ENCODE measurements at regions not wholly inside any gene's neighbourhood (a gene's known extent, or its start where the extent isn't known, plus 50 kb on each side); places are given as distances from the start of the nearest gene placed in this dataset.

DNA sequence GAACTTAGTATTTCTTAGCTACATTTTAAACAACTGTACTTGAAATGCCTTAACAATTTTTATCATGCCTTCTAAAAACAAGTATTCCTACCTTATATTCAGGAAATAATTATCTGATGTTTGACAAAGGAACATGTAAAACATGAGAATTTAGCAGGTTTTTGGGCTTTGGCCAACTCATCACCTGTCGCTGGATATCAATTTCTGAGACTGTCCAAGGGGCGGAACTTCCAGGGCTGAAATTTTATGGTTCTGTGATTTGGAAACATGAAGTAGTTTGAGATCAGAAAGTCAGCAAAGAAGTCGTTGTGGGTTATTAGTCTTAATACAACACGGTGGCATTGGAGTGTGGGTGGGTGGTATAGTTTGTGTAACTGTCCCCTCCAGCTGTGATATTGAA lies 282.2 kb upstream of the LRRN1 start:
- H3K4me1 Mint-ChIP-seq, result no peaks in the 10 kb centered on the region
- DNase-seq, result no peak
- H3K27ac Mint-ChIP-seq, result no peak overlapping the region
- no peaks in the 10 kb centered on the region for H3K9me3 Mint-ChIP-seq
- H3K4me3 Mint-ChIP-seq, result no peak overlapping the region
- H3K27me3 Mint-ChIP-seq, result no peaks in the 10 kb centered on the region
- no peaks in the 10 kb centered on the region for H3K36me3 Mint-ChIP-seq

DNA sequence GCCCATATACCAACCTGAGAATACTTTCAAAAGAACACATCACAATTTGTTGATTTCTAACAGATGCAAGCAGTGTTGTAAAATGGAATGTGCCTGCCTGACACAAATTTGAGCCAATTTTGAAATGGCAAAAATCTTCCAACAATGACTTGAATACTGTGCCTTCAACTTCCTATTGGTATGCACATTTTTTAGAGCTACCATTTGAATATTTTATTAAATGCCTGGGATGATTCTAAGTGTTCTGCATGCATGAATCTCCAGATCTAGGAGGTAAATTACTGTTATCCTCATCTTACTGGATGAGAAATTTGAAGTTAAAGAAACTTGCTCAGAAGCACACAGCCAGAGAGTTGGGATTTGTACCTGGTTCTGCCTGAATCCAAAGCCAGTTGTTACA lies 282.8 kb upstream of the LRRN1 start:
- Mint-ChIP-seq H3K27me3 (no peaks in the 10 kb centered on the region), H3K27ac (no peak overlapping the region), H3K4me3 (no peak overlapping the region), H3K36me3 (no peaks in the 10 kb centered on the region), H3K4me1 (no peaks in the 10 kb centered on the region), H3K9me3 (no peaks in the 10 kb centered on the region)
- DNase-seq, result no peak

DNA sequence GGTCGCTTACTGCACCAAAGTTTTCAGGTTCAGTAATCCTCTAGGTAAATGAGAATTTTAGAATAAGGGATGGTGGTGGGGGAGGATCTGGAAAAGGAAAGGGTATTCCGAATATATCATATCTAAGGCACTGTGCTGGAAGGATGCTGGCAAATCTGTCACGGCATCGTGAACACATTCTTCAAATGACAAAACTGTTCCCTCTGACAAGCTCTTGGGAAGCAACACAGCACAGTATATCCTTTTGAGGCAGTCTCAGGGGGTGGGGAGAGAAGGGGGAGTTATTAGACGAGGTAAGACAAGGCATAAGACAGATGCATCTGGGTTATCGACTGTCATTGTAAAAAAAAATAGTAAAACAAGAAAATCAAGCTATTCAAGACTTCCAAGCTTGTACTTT lies 289.6 kb upstream of the LRRN1 start:
- no peak for DNase-seq
- Mint-ChIP-seq H3K4me3 (no peak overlapping the region), H3K9me3 (no peaks in the 10 kb centered on the region), H3K4me1 (no peaks in the 10 kb centered on the region), H3K27ac (no peak overlapping the region), H3K36me3 (no peaks in the 10 kb centered on the region), H3K27me3 (no peaks in the 10 kb centered on the region)

DNA sequence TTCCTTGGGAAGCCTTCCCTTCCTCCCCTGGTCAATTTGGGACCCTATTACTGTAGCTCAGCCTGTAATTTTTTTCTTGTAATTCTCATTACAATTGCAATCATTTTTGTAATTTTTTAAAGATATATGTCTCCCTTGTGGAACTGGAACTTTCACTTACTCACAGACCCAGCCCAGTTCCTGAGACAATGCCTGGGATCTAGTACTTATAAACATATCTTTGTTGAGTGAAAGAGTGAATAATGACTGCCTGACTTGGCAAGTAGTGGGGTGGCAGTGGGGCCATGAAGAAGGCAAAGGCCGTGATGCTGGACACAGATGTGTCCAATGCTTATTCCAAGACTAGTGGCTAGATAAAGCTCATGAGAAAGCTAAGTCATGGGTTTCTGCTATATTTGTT lies 294.5 kb upstream of the LRRN1 start:
- H3K4me1 Mint-ChIP-seq, result no peaks in the 10 kb centered on the region
- no peaks in the 10 kb centered on the region for H3K9me3 Mint-ChIP-seq
- peaks cover 3% of the 10 kb centered on the region for H3K27me3 Mint-ChIP-seq
- DNase-seq, result no peak
- no peaks in the 10 kb centered on the region for H3K36me3 Mint-ChIP-seq
- H3K4me3 Mint-ChIP-seq, result no peak overlapping the region
- no peak overlapping the region for H3K27ac Mint-ChIP-seq

DNA sequence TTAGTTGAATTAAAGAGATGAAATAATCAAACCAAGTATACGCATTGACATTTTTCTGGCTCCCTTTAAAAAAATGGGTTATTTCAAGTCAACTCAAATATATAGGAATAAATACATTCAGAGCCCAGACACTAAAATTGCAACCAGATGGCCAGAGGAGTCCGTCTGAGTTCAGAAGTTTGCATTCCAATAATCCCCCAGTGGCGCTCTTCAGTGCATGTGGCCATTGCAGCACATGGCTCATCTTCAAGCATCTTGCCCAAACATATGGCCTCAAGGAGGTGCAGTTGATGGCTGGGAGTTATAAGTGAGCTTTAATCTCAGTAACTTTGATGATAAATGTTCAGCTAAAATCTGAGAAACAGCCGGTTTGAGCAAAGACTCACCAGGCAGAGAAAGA lies 295.8 kb upstream of the LRRN1 start:
- no peak for DNase-seq
- no peaks in the 10 kb centered on the region for H3K4me1 Mint-ChIP-seq
- no peaks in the 10 kb centered on the region for H3K9me3 Mint-ChIP-seq
- H3K4me3 Mint-ChIP-seq, result no peak overlapping the region
- no peak overlapping the region for H3K27ac Mint-ChIP-seq
- H3K27me3 Mint-ChIP-seq, result peaks cover 3% of the 10 kb centered on the region
- no peaks in the 10 kb centered on the region for H3K36me3 Mint-ChIP-seq

DNA sequence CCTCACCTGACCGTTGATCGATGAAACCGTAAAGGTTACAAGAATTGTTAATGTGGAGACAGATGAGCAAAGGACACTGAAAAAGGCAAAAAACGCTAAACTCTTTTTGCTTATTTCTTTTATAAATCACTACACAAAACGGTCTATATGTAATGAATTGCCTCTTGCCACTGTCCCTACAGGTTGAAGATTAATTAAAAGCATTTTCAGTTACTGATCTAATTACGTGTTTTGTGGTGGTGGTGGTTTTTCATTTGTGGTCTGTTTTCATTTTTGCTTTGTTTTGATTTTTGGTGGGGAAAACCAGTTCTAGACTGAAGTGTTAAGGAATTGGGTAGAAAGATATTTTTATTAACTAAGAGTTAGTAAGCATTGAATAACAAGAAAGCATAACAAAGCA lies 299.2 kb upstream of the LRRN1 start:
- Mint-ChIP-seq H3K4me3 (no peak overlapping the region), H3K27ac (no peak overlapping the region), H3K4me1 (no peaks in the 10 kb centered on the region), H3K27me3 (peaks cover 3% of the 10 kb centered on the region), H3K36me3 (no peaks in the 10 kb centered on the region), H3K9me3 (no peaks in the 10 kb centered on the region)
- DNase-seq, result no peak

DNA sequence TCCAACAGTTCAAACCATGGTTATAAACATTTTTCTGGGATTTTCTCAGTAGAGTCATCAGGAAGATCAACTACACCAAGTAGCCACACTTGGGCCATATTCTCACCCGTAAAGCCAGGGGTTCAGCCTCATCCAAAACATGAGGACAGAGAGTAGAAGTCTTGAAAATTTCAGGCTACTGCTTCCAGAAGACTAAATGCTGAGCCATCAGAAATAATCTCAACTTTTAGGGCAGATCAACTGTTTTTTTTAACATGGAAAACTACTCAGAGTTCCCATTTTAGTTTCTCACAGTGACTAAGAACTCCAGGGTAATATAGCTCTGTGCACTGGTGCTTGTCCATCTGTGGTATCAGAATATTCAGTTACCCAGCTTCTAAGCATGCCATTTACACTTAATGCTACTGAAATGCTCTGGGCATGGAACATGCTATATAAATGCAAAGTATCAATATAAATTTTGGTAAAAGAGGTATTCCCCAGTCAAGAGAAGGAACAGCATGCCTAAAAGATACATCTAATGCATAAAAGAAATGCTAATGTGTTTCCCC lies 300.1 kb upstream of the LRRN1 start:
- H3K4me3 Mint-ChIP-seq, result no peak overlapping the region
- no peaks in the 10 kb centered on the region for H3K36me3 Mint-ChIP-seq
- no peak for DNase-seq
- H3K27ac Mint-ChIP-seq, result no peak overlapping the region
- no peaks in the 10 kb centered on the region for H3K9me3 Mint-ChIP-seq
- no peaks in the 10 kb centered on the region for H3K4me1 Mint-ChIP-seq
- H3K27me3 Mint-ChIP-seq, result peaks cover 3% of the 10 kb centered on the region

DNA sequence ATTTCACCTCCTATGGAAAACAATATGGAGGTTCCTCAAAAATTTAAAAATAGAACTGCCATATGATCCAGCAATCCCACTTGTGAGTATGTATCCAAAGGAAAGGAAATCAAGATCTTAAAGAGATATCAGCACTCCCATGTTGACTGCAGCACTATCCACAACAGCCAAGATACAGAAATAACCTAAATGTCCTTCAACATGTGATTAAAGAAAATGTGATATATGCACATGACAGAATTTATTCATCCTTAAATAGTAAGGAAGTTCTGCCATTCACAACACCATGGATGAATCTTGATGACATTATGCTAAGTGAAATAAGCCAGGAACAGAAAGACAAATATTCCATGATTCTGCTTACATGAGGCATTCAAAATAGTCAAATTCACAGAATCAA lies 303.6 kb upstream of the LRRN1 start:
- Mint-ChIP-seq H3K9me3 (peaks cover 3% of the 10 kb centered on the region), H3K27me3 (no peaks in the 10 kb centered on the region), H3K4me1 (no peaks in the 10 kb centered on the region), H3K27ac (no peak overlapping the region), H3K36me3 (no peaks in the 10 kb centered on the region), H3K4me3 (no peak overlapping the region)
- DNase-seq, result no peak

DNA sequence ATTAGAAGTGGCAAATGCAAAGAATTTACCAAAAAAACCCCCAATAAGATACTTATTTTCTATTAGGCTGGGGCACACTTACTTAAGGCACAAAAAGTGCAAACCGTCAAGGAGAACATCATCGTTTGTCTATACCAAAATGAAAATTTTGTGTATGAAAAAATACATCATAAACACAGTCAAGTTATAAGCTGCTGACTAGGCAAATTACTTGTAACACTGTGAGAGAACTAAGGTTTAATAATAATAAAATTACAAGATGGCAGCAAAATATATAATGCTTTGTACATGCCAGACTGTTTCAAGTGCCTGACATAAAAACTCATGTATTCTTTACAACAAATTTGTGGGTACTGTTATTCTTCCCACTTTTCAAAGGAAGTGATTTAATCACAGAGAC lies 297.2 kb upstream of the CRBN start:
- Mint-ChIP-seq H3K9me3 (no peaks in the 10 kb centered on the region), H3K36me3 (no peaks in the 10 kb centered on the region), H3K27me3 (peaks cover 3% of the 10 kb centered on the region), H3K4me3 (no peak overlapping the region), H3K27ac (no peak overlapping the region), H3K4me1 (no peaks in the 10 kb centered on the region)
- DNase-seq, result no peak

DNA sequence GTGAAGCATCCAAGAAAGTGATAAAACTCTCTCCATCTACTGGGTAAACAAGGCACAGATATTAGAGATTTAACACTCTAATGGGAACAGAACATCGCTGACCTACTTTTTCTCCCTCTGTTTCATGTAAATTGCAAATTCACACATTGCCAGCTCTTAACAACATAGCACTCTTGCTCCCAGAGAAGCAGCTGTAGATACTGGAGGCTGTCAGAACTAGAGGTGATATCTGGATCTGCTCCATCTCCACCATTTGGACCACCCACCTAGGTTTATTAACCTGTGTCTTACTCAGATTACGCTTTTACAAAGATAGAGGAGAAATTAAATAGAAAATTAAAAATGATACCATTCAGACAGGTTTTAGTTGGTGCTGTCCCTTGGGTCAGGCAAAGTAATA lies 289.1 kb upstream of the CRBN start:
- H3K9me3 Mint-ChIP-seq, result no peaks in the 10 kb centered on the region
- H3K4me3 Mint-ChIP-seq, result no peak overlapping the region
- no peaks in the 10 kb centered on the region for H3K27me3 Mint-ChIP-seq
- no peak overlapping the region for H3K27ac Mint-ChIP-seq
- no peak for DNase-seq
- no peaks in the 10 kb centered on the region for H3K4me1 Mint-ChIP-seq
- no peaks in the 10 kb centered on the region for H3K36me3 Mint-ChIP-seq

DNA sequence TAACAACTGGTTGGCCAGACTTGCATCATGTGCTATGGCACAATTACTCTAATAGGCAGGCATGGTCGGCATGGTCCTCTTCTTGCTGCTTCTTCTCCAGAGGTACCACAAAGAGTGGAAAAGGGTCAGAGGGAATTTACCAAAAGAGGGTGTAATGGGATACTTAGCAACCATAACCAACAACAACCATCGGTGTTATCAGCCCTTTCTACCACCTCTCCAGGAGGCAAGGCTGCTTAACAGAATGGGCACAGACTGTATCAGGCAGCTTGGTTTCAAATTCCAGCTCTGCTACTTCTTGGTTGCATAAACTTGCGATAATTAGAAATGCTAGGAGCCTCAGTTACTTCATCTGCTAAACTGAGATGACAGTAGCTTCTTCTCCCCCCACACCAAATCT lies 284.6 kb upstream of the CRBN start:
- Mint-ChIP-seq H3K27me3 (no peaks in the 10 kb centered on the region), H3K4me1 (no peaks in the 10 kb centered on the region), H3K4me3 (no peak overlapping the region), H3K9me3 (no peaks in the 10 kb centered on the region), H3K27ac (no peak overlapping the region), H3K36me3 (no peaks in the 10 kb centered on the region)
- DNase-seq, result no peak

DNA sequence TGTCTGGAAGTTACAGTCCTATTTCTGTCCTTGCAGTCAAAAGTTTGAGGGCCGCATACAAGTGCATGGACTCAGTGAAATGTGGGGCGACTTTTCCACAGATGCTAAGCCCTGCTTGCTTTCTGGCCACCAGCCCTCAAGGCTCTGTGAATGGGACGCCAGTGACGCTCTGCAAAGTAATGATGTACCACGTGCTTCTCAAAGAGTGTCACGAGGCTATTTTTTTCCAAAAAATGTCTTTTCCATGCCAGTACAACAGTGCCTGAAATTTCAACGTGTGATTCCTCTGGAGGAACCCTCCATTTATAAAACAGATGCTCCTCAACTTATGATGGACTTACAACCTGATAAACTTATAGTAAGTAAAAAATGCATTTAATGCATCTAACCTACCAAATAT lies 281.8 kb upstream of the CRBN start:
- H3K4me3 Mint-ChIP-seq, result no peak overlapping the region
- H3K4me1 Mint-ChIP-seq, result no peaks in the 10 kb centered on the region

DNA sequence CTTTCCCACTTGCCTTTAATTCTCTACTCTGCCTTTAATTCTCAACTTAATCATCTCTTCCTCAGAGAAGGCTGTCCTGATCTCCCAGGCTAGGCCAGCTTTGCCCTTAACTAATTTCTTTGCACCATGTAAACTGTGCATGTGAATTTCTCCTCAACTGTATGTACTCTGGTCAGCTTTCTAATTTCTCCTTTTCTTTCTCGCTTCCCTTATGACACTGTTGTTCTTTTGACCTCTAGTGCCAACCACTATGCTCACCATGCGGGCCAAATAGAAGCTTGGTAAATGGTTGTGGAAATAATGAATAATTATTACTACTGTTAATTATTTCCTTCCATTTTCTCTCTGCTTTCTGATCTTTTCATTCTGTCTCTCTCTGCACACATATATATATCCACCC lies 269.0 kb upstream of the CRBN start:
- H3K4me1 Mint-ChIP-seq, result no peaks in the 10 kb centered on the region
- no peak overlapping the region for H3K4me3 Mint-ChIP-seq
- H3K36me3 Mint-ChIP-seq, result no peaks in the 10 kb centered on the region
- no peaks in the 10 kb centered on the region for H3K27me3 Mint-ChIP-seq
- H3K27ac Mint-ChIP-seq, result no peak overlapping the region
- DNase-seq, result no peak
- no peaks in the 10 kb centered on the region for H3K9me3 Mint-ChIP-seq

More for the DNA sequence above, 281.8 kb upstream of the CRBN start:
- no peak for DNase-seq
- Mint-ChIP-seq H3K36me3 (no peaks in the 10 kb centered on the region), H3K27ac (no peak overlapping the region), H3K9me3 (no peaks in the 10 kb centered on the region), H3K27me3 (no peaks in the 10 kb centered on the region)

DNA sequence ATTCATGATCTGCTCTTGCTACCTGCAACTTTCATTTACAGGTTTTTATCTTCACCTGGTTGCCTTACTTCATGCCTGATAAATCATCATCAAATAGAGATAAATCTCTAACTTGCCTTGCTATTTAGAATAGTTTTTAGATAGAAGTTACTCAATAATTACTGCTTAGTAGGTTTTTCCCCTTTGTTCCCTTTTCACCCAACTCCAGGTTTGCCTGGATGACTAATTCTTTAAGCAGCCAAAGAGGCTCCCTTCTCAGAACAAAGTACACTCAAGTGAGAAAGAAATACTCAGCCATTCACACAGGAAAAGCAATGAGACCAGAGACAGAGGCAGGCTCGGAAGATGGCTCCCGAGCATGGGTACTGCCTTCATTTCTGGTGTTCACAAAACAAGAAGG lies 268.1 kb upstream of the CRBN start:
- Mint-ChIP-seq H3K4me1 (no peaks in the 10 kb centered on the region), H3K27ac (no peak overlapping the region), H3K36me3 (no peaks in the 10 kb centered on the region)

DNA sequence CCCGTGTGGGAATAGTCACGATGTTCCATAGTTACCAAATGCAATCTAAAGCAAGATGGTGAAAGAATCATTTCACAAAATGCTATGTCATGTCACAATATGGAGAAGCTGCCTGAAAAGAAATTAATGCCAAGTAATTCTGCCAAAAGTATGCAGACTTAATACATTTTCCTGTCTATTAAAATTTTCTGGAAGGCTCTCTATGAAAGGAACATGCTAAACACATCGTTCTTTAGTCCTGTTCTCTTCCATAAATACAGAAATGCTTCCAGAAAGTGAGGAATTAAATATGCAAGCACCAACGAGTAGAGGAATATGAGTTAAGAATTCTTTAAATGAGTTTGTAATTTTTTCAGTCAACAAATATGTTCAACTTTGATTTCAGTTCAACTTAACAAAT lies 266.8 kb upstream of the CRBN start:
- H3K36me3 Mint-ChIP-seq, result no peaks in the 10 kb centered on the region
- no peaks in the 10 kb centered on the region for H3K4me1 Mint-ChIP-seq
- no peak for DNase-seq
- no peak overlapping the region for H3K27ac Mint-ChIP-seq
- no peak overlapping the region for H3K4me3 Mint-ChIP-seq
- no peaks in the 10 kb centered on the region for H3K9me3 Mint-ChIP-seq
- H3K27me3 Mint-ChIP-seq, result no peaks in the 10 kb centered on the region

More for the DNA sequence above, 268.1 kb upstream of the CRBN start:
- no peak overlapping the region for H3K4me3 Mint-ChIP-seq
- no peaks in the 10 kb centered on the region for H3K27me3 Mint-ChIP-seq
- no peaks in the 10 kb centered on the region for H3K9me3 Mint-ChIP-seq
- DNase-seq, result no peak

DNA sequence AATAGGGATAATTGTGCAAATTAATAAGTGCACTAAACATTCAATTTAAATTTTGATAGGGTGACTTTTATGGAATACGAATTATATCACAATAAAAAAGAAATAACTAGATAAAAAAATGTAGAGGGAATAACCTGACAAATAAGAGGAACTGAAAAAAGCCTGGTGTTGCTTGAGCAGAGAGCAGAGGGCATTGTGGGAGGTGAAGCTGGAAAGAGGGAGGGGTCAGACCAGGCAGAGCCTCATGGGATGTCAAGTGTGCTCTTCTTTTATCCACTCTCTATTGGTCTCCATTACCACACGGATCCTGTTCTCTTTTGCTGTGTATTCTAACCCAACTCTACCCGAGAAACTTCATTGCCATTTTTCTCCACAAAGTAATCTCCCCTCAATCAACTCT lies 264.0 kb upstream of the CRBN start:
- no peak for DNase-seq
- no peaks in the 10 kb centered on the region for H3K36me3 Mint-ChIP-seq
- no peak overlapping the region for H3K4me3 Mint-ChIP-seq
- H3K9me3 Mint-ChIP-seq, result no peaks in the 10 kb centered on the region
- no peaks in the 10 kb centered on the region for H3K4me1 Mint-ChIP-seq
- H3K27me3 Mint-ChIP-seq, result no peaks in the 10 kb centered on the region
- H3K27ac Mint-ChIP-seq, result no peak overlapping the region

DNA sequence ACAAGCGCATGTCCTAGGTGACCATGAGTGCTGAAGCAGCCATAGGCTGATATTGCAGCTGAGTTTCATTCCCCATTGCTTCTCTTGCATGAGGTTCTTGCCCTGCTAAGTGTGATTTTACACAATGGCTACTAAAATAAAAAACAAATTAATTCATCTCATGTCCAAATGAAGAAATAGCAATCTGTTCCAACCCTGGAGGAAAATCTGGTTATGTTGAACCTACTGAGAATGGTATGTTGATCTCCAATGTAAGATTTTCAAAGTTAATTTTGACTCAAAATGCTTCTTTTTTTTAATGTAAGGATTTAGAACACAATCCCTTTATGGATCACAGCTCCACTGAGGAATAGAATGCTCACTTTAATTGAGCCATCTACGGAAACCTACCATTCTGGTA lies 254.2 kb upstream of the CRBN start:
- no peaks in the 10 kb centered on the region for H3K9me3 Mint-ChIP-seq
- no peaks in the 10 kb centered on the region for H3K4me1 Mint-ChIP-seq
- H3K27ac Mint-ChIP-seq, result no peak overlapping the region
- no peak overlapping the region for H3K4me3 Mint-ChIP-seq
- no peaks in the 10 kb centered on the region for H3K27me3 Mint-ChIP-seq
- no peak for DNase-seq
- no peaks in the 10 kb centered on the region for H3K36me3 Mint-ChIP-seq
